ENCODE measurements at regions not wholly inside any gene's neighbourhood (a gene's known extent, or its start where the extent isn't known, plus 50 kb on each side); places are given as distances from the start of the nearest gene placed in this dataset.
A peak's percentile ranks its signal among the peaks of the same experiment; 100 is the strongest.

DNA sequence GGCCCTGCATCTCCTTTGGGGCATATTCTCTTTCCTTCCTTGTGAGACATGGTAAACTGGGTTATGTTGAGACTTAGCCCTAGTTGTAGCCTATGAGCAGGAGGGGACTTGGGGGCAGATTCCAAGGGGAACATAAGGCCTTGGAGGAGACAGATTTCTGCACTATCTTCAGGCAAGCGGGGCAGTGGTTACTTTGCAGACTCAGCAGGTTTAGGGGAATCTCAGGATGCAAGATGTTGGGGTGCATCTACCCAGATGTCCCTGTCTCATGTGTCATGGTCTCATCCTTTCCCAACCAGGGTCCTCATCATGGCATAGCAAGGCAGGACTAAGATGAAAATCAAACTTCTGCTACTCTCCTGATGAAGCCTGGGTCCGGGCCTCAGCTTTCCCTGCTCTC lies 58.6 kb upstream of the PTPRT start:
- TF ChIP-seq, protein P1, sequence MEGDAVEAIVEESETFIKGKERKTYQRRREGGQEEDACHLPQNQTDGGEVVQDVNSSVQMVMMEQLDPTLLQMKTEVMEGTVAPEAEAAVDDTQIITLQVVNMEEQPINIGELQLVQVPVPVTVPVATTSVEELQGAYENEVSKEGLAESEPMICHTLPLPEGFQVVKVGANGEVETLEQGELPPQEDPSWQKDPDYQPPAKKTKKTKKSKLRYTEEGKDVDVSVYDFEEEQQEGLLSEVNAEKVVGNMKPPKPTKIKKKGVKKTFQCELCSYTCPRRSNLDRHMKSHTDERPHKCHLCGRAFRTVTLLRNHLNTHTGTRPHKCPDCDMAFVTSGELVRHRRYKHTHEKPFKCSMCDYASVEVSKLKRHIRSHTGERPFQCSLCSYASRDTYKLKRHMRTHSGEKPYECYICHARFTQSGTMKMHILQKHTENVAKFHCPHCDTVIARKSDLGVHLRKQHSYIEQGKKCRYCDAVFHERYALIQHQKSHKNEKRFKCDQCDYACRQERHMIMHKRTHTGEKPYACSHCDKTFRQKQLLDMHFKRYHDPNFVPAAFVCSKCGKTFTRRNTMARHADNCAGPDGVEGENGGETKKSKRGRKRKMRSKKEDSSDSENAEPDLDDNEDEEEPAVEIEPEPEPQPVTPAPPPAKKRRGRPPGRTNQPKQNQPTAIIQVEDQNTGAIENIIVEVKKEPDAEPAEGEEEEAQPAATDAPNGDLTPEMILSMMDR (IDR thresholded peaks at IDR 0.05; ENCODE audit: unreplicated experiment in 3 of 3), result no peak
- Mint-ChIP-seq H3K9me3 (no peaks in the 10 kb centered on the region), H3K4me1 (no peaks in the 10 kb centered on the region), H3K27me3 (ENCODE audit: low read depth) (peaks cover 36% of the 10 kb centered on the region), H3K27ac (no peak overlapping the region), H3K36me3 (ENCODE audit: low read depth) (no peaks in the 10 kb centered on the region), H3K4me3 (no peak overlapping the region)

DNA sequence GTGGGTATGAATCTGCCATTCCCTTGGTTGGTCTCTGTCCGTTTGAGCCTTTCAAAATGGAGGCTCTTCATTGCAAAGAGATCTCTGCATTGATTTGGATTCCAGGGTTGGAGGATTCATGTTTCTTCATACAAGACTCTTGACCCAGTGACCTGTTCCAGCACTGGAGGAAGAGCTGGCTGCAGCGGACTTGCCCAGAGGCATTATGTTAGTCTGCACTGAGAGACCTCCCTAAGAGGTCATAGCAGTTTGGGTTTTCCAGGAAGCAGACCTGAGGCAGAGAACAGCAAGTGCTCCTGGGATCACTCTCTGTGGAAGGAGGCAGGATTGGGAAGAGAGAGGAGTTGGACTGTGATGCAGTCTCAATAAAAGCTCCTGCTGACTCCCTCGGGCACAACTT lies 57.7 kb upstream of the PTPRT start:
- H3K36me3 Mint-ChIP-seq (ENCODE audit: low read depth), result no peaks in the 10 kb centered on the region
- H3K4me3 Mint-ChIP-seq, result no peak overlapping the region
- TF ChIP-seq, protein P1 (IDR thresholded peaks at IDR 0.05; ENCODE audit: unreplicated experiment in 3 of 3), result no peak
- no peaks in the 10 kb centered on the region for H3K9me3 Mint-ChIP-seq
- no peak overlapping the region for H3K27ac Mint-ChIP-seq
- H3K27me3 Mint-ChIP-seq (ENCODE audit: low read depth), result peaks cover 33% of the 10 kb centered on the region
- no peaks in the 10 kb centered on the region for H3K4me1 Mint-ChIP-seq

DNA sequence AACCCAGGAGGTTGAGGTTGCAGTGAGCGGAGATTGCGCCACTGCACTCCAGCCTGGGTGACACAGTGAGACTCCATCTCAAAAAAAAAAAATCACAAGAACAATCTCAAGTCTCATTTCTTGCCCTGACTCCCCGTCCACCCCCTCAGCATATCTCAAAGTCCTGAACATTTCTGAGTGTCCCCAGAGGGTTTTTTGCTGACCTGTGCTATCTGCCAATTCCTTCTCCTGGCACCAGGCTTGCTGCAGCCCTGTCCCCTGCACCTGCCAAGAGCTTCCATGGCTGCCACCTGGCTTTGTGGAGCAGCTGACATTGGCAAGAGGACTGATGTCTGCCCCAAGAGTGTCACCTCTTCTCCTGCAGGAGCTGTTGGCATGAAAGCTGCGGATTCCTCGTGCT lies 54.9 kb upstream of the PTPRT start:
- TF ChIP-seq, protein P1 (IDR thresholded peaks at IDR 0.05; ENCODE audit: unreplicated experiment in 3 of 3), result no peak
- no peaks in the 10 kb centered on the region for H3K9me3 Mint-ChIP-seq
- H3K27ac Mint-ChIP-seq, result no peak overlapping the region
- H3K4me1 Mint-ChIP-seq, result no peaks in the 10 kb centered on the region
- H3K36me3 Mint-ChIP-seq (ENCODE audit: low read depth), result no peaks in the 10 kb centered on the region
- no peak overlapping the region for H3K4me3 Mint-ChIP-seq
- peaks cover 29% of the 10 kb centered on the region for H3K27me3 Mint-ChIP-seq (ENCODE audit: low read depth)

DNA sequence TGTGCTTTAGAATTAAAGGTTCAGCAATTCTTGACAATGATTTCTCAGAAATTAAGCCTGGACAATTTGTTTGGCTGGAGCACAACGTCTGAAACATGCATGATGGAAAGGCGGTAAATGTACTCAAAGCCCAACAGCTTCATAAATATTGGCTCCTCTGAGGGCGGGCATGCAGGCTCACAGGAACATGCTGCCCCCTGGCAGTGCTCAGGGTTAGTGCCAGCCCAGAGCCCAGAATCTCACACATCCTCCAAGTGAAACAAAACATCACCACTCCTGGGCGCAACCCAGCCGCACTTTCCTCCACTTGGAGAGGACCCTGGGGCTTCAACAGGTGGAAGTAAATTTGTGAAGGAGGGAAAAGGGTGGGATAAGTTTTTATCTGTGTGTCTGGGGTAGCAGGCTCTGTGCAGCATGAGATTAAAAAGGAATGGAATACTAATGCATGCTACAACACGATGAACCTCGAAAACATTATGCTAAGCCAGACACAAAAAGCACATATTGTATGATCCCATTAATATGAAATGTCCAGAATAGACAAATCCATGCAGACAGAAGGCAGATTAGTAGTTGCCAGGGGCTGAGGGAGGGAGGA lies 54.1 kb upstream of the PTPRT start:
- TF ChIP-seq, protein P1 (IDR thresholded peaks at IDR 0.05; ENCODE audit: unreplicated experiment in 3 of 3), result peak in 2 of 3 experiments; percentile 37 to 47
- H3K36me3 Mint-ChIP-seq (ENCODE audit: low read depth), result no peaks in the 10 kb centered on the region
- H3K27me3 Mint-ChIP-seq (ENCODE audit: low read depth), result peaks cover 35% of the 10 kb centered on the region
- H3K9me3 Mint-ChIP-seq, result no peaks in the 10 kb centered on the region
- H3K4me3 Mint-ChIP-seq, result no peak overlapping the region
- H3K4me1 Mint-ChIP-seq, result no peaks in the 10 kb centered on the region
- no peak overlapping the region for H3K27ac Mint-ChIP-seq

DNA sequence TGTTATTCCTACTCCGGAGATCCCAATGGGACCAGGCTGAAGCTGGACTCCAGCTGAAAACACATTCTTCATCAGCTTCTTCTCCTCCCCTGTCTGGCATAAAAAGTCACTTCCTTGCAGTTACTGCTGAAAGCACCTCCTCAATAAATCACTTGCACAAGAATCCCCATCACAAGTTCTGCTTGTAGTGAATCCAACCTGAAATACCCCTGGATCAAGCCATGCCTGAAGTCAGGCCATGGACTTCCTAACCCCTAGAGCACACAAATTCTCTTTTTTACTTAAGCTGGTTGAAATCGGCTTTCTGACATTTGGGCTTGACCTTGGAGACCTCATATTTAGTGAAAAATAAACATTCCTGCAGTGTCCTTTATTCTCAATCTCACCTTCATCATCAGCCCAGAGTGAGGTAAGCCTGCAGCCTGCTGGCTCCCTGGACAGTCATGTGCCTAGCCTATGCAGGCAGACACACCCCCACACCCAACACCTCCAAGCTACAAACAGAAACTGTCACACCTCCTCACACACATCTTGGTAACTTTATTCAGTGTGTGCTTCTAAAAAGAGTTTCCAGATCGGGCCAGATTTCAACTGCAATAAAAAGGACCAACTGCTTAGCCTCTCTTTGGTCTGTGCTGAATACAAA lies 51.5 kb upstream of the PTPRT start:
- Mint-ChIP-seq H3K4me1 (no peaks in the 10 kb centered on the region), H3K27me3 (ENCODE audit: low read depth) (peaks cover 32% of the 10 kb centered on the region), H3K4me3 (no peak overlapping the region), H3K36me3 (ENCODE audit: low read depth) (no peaks in the 10 kb centered on the region), H3K27ac (no peak overlapping the region), H3K9me3 (no peaks in the 10 kb centered on the region)
- TF ChIP-seq, protein P1 (IDR thresholded peaks at IDR 0.05; ENCODE audit: unreplicated experiment in 3 of 3), result no peak
